Ammon's horn (tissue), 1 donor: ENCODE measurements at regions not wholly inside any gene's neighbourhood (a gene's known extent, or its start where the extent isn't known, plus 50 kb on each side); places are given as distances from the start of the nearest gene placed in this dataset.
"Not testable (repeated sequence)": the region's sequence is repeated elsewhere in the genome, so short reads cannot be mapped to it uniquely, and the experiment has no call there.

ENCODE experiments used
- DNase-seq: peaks from one replicate; pipeline ENCODE4 v3.0.0-alpha.2; 2016; ENCODE audit warnings: low spot score

- no peak for DNase-seq
These were observed 587.5 kb downstream of the SOX5 start for GRCh38 chr12:23361971-23362370.

GRCh38 chr12:23368590-23368989 lies 580.9 kb downstream of the SOX5 start:
- no peak for DNase-seq

- DNase-seq = no peak
These were observed 573.8 kb downstream of the SOX5 start for GRCh38 chr12:23375621-23376020.

GRCh38 chr12:23376238-23376637 lies 573.2 kb downstream of the SOX5 start:
- DNase-seq = no peak

GRCh38 chr12:23380419-23381100 lies 568.9 kb downstream of the SOX5 start:
- DNase-seq = no peak

GRCh38 chr12:23388898-23389297 lies 560.6 kb downstream of the SOX5 start:
- DNase-seq = not testable (repeated sequence)

GRCh38 chr12:23389315-23389714 lies 560.2 kb downstream of the SOX5 start:
- DNase-seq = not testable (repeated sequence)

GRCh38 chr12:23399402-23399933 lies 550.0 kb downstream of the SOX5 start:
- no peak for DNase-seq

GRCh38 chr12:23415180-23415579 lies 534.3 kb downstream of the SOX5 start:
- no peak for DNase-seq

- DNase-seq = no peak
These were observed 527.9 kb downstream of the SOX5 start for GRCh38 chr12:23421556-23421955.

- DNase-seq = no peak
These were observed 526.3 kb downstream of the SOX5 start for GRCh38 chr12:23423097-23423687.

GRCh38 chr12:23423796-23424195 lies 525.7 kb downstream of the SOX5 start:
- DNase-seq = no peak

GRCh38 chr12:23424685-23425084 lies 524.8 kb downstream of the SOX5 start:
- DNase-seq = no peak

- no peak for DNase-seq
These were observed 523.1 kb downstream of the SOX5 start for GRCh38 chr12:23426328-23426727.

GRCh38 chr12:23428758-23429157 lies 520.7 kb downstream of the SOX5 start:
- no peak for DNase-seq

GRCh38 chr12:23431006-23431405 lies 518.5 kb downstream of the SOX5 start:
- DNase-seq = no peak

GRCh38 chr12:23433121-23433520 lies 516.3 kb downstream of the SOX5 start:
- no peak for DNase-seq

GRCh38 chr12:23434154-23434553 lies 515.3 kb downstream of the SOX5 start:
- DNase-seq = no peak

- no peak for DNase-seq
These were observed 502.7 kb downstream of the SOX5 start for GRCh38 chr12:23446746-23447145.

GRCh38 chr12:23450810-23451209 lies 498.7 kb downstream of the SOX5 start:
- no peak for DNase-seq

GRCh38 chr12:23455283-23455682 lies 494.2 kb downstream of the SOX5 start:
- DNase-seq = no peak

- DNase-seq = no peak
These were observed 490.8 kb downstream of the SOX5 start for GRCh38 chr12:23458640-23459039.

- no peak for DNase-seq
These were observed 486.9 kb downstream of the SOX5 start for GRCh38 chr12:23462546-23462945.

GRCh38 chr12:23463172-23463571 lies 486.3 kb downstream of the SOX5 start:
- DNase-seq = no peak
